ENCODE measurements at regions not wholly inside any gene's neighbourhood (a gene's known extent, or its start where the extent isn't known, plus 50 kb on each side); places are given as distances from the start of the nearest gene placed in this dataset.

DNA sequence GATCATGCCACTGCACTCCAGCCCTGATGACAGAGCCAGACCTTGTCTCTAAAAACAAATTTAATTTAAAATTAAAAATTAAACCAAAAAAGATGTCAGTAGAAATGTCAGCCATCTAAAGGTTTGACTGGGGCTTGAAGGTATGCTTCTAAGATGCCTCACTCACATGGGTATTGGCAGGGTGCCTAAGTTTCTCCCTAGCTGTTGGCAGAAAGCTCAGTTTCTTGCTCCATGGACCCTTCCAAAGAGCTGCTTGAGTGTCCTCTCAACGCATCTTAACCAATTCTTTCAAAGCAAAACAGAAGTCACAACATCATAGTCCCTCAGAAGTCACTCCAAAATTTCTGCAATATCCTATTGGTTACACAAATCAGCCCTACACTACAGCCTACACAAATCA is 231.0 kb upstream of the ADGRL2 start:
- DNase-seq: no peak

DNA sequence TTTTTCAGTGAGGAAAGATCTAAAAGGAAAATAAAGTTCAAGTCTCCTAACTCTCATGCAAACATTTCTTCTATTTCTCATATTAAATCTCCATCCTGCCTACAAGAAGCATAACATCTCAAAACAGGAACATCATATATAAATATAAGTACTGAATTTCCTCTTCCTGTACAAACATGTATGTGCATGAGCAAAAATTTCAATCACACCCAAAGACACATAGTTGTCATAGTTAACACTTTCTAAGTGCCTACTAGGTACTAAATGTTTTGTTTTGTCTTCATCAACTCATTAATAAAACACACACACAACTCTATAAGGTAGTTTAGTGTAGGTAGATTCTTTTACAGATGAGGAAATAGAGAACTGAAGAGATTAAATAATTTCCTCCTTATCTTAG is 237.1 kb upstream of the ADGRL2 start:
- DNase-seq: no peak

DNA sequence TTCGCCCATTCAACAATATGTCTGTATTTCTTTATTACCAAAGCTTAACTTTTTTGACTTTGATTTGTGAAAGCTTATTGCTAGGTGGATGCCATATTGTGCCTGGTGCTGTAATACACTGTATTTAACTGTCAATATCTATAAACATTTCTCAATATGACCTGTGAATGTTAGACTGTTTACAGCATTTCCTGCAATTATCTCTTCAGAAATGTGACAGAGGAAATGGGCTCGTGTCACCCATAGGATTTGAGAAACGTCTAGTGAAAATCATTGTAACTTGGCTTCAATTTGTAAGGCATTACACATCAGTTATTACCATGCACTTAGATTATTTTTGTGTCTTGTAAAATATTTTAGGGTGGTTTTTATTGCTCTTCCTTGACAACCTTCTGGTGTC is 237.8 kb upstream of the ADGRL2 start:
- no peak for DNase-seq

DNA sequence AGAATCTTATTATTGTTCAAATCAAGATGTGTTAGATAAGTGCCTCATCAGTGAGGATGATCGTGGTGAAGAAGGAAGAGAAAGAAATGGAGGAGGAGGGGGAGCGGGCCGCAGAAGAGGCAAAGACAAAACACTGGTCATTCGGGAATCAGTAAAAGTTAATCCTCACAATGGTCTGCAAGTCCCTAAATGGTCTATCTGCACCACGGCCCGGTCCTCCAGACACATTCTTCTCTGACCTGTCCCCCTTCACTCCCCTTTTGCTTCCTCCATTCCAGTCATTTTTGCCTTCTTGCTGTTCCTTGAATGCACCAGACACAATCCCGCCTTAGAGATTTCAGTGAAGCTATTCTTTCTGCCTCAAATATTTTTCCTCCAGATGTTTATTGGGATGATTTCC is 240.1 kb upstream of the ADGRL2 start:
- no peak for DNase-seq

DNA sequence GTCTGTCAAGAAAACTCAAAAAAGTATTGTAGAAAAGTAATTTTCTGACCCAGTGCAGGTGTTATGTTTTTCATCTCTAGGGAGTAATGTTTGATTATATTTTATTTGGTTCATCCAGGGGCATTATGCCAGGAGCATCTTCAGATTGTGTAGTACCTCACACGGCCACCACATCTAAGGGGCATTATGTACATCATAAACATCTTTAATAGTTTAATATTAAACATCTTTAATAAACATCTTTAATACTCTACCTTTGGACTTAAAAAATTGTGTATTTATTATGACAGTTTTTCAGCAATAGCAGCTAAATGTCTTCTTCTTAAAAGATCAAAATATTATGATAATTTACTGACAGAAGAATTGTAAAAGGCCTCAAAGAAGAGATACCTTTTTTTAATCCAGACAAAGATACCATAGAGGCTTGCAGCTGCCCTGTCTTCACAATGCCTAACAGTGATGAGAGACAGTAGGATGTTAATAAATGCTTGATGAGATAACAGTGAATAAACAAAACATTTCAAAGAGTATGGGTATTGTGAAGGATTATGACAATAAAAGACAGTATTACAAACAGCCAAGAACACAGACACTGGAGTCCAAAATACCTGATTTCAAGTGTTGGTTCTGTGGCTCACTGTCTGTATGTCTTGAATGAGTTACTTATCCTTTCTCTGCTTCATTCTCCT is 240.9 kb upstream of the ADGRL2 start:
- no peak for DNase-seq

DNA sequence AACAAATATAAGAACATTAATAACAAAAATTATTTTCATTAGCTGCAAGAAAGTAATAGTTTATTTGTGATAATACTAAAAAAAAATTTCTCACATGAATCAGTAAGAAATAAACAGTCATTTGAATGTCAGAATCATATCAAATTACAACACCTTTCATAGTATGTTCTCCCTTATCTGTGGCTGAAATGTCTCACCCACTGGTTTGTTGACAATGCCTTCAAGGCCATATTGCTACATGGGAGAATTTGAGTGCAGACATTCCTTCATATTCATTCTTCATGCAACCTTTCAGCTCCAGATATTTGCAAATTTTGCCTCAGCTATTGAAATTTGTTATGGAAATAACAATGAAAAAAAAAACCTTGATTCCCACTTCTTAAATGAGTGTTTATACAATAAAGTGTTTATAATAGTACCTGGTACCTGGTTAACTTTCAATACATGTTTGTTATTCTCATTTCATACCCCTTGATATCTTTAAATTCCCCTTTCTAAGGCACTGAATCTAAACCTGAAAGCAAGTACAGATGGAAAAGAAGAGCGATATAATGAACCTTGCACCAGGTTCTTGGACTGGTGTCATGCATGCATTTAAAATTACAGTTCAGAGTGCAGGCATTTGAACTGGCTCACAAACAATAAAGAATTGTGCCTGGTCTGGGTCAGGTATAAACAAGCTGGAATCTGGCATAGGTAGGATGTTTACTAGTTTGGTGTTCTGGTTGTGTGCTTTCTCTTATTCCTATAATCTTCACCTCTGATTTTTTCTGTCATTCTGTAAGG is 242.2 kb upstream of the ADGRL2 start:
- DNase-seq: no peak

DNA sequence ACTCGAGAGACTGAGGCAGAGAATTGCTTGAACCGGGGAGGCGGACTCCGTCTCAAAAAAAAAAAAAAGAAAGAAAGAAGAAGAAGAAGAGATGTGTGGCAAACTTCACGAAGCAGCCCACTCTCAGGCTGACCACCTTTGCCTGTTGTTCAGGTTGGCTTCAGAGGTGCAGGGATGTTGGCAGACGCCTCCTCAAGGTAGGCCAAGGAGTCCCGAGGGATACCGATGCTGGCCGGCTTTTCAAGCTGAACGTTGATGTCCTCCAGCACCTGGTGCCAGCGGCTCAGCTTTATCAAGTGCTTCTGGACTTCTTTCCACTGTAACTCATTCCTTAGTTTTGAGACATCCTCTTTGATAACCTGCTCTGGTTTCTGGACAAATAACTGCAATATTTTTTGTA is 243.8 kb upstream of the ADGRL2 start:
- no peak for DNase-seq

DNA sequence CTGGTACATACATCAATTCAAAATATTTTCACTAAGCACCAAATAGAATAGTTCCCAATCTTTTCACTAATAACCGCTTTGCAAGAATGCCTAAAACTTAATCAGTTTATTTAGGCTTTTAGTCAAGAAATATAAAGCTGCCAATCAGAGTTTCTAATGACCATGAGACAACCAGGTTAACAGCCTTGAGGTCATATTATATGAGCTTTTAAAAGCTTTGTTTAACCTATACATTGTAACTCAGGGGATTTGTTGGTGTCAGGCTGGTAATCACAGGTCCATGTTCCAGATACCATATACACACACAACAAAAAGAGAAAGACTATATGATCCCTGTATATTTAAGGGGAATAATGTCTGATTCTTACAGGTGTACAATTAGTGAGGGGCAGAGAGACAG is 246.2 kb upstream of the ADGRL2 start:
- DNase-seq: no peak

DNA sequence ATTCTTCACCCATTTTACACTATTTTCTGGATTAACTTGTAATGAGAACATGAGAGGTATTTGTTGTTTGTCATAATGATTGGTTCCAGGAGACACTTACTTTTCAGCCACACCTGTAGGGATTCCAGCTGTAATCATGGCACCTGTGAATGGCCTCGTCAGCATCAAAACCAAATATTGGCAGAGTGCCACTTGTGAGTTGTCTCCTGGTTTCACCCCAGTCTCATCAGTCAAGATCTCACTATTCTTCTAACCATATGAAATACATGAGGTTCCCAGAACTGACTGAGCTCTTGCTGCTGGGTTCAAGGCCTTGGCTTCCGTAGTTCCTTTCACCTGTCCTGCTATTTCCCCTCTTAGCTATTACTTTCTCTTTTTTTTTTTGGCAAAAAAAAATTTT is 246.6 kb upstream of the ADGRL2 start:
- DNase-seq: peak; percentile 83

DNA sequence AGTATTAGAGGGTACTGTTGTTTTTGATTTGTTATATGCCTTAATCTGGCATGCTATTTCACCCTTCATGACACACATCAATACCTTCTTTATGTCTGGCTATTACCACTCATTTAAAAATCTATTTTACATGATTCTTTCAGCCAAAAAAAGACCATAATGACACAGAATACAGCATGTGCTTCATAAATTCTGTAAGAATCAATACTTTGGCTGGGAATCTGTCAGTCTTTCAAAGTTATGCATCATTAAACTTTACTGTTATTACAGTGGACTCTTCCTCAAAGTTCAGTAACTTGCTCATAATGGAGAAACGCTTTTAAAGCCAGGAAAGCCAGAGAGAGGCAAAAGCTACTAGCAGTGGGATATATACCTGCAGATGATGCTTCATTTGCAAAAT is 247.2 kb upstream of the ADGRL2 start:
- DNase-seq: no peak

DNA sequence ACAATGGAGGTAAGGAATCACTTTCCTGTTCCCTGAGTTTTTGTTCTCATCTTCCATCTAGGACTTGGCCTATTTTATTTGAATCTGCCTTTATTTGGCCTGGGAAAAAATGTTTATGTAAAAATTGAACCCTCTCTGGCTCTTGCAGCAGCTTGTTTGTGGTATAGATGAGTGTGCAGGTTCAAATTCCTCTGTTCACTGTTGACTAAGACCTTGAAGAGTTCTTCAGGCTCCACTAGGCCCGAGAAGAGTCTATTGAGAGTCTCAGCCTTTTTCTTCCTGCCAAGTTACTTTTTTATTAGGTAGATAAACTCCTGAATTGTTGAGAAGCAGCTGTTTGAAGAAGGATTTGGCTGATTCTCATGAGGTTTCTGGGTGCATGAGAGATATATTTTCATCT is 248.8 kb upstream of the ADGRL2 start:
- DNase-seq: no peak

DNA sequence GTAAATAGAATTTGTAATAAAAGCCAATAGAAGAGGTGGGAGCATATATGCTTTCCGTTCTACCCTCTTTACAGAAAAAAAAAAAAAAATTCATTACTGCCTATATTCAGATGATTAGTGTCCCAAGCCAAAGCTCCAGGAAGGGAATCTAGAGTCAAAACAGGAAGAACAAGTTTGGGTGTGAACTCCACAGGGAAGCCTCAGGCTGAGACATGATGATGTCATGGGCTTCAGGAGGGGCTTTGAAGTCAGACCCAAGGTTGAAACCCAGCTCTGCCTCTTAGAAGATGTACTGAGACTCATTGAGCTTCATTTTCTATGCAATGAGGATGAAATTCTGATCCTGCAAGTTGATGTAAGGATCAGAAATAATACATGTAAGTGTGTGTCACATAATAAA is 250.0 kb upstream of the ADGRL2 start:
- DNase-seq: no peak

DNA sequence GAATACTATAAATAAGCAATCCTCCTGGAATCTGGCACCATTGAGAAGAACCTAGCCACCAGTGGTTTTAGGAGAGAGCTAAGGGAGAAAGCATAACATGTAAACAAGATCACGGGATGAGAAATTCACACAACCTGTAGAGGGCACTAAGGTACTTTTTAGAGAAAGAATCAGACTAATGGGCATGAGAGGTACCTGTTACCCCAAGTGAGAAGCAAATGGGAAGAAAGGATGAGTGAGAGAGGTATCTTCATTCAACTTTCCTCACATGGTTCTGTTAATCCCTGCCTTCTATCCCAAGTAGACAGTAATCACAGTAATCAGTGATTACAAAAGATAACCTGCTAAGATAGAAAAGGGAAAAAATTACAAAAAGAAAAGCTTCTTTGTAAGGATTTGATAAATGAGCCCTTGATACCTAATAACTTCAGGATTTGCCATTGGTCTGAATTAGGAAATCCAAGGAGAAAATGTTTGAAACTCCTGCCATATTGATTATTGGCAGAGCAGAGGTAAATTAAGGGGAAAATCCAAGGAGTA is 251.1 kb upstream of the ADGRL2 start:
- DNase-seq: peak; percentile 61

DNA sequence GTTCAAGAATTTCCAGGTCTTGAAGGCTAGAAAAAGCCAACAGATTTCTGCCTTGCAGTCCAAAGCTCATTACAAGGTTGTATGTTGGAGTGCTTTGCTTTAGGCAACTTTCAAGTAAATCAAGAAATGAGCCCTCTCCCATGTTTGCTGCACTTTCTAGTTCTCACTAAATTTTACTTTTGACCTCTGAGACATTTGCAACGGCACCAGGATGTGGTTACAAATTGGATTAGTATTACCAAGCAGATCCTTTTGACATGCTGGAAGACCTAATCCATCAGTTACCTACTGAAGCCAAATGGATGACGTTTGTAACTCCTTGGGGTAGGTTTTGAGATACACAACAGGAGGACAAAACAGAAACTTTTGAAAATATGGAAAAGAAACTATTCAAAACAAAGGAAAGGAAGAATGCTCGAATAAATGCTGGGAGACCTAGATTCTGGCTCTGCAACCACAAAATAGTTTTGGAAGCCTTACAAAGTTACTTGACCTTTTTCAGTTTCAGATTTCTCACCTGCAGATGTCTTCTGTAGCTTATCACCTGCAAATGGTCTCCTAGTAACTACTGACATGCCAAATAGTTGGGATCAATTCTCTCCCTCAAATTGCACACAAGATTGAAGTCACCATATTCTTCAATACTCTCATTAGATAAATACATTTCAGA is 251.7 kb upstream of the ADGRL2 start:
- no peak for DNase-seq

DNA sequence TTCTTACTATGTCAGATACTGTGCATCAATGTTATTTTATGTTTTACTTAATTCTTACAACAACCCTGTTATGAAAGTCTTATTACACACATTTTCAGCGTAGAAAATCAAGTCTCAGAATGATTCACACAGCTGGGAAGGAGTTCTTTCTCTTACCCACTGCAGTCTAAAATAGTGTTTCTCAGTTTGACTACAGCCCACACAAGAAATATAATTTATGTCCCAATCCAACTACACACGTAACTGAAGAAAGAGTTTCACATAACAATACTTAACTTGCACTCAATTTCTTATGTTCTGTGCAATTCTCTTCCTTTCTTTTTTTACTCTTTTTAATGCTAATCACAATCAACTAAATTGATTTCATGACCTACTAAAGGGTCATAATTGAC is 252.8 kb upstream of the ADGRL2 start:
- DNase-seq: no peak

DNA sequence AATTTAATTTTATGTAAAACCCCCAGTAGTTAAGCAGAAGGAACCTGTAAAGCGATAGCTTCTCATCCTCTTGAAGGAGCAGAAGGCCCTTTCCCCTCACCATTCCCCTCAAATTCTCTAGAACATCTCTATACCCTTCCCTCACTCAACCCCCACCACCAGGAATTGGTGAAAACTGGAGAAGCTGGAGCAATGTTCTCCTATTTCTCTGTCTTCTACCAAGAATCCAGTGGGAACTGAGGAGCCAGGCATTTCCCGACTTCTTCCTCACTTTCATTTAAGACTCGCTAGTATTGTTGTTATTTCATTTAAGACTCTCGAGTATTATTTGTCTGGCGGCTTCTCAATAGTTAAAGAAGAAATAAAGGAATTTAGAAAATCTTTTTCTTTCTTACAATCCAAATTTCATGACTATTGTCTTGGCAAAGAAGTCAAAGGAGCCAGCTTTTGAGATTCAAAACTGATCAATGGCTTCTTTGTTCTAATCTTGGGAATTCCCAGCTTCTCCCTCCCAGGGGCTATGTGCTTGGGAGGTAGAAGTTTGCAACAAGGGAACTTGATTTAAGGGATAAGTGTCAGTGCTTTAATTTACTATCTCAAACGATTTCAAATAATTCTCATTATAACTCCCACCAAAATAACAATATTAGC is 253.3 kb upstream of the ADGRL2 start:
- no peak for DNase-seq

DNA sequence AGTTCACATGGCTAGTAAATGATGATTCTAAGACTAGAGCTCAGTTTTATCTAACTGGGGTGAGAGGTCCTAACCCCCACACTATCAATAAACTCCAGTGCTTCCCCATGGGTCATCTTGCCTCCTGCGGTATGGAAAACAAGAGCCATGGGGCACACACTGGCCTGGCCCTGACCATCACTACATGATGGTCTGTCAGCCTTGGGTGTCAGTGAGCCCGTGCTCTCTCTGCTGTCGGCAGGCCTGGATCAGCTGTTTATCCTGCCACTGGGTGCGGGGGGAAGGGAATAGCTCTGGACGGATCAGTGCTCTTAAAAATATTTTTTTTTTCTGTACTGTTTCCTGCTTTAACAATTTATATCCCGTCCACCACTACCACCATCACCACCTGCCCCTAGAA is 255.0 kb upstream of the ADGRL2 start:
- DNase-seq: no peak

DNA sequence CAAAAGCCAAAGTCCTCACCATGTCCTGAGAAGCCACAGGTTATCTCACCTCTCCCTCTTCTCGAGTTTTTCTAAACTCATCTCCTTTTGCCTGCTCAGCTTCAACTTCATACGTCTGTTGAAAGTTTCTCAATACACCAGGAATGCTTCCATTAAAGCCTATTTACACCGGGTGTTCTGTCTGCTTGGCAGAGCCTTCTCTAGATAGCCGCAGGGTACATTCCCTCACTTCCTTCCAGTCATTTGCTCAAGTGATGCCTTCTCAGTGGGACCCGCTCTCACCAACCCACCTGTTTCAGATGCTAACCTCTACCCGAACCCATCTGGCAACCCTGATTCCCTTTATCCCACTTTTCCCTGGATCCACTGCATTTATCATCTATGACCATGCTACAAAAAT is 257.0 kb upstream of the ADGRL2 start:
- DNase-seq: no peak

DNA sequence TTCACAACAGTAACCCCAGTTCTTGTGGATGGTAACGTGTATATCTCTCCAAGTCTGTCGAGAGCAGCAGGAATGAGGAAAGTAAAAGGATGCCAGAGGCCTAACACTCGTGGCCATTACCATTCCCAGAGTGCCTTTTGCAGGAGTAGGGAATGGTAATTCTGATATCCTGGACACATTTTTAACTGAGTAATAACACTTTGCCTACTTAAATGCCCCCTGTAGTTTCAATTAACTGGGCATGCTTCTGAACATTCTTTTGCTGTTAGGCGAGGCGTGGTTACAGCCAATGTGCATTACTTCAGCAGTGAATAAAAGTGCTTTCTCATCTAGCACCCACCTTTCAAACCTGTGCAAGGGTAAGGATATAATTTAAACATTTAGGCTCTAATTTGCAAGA is 258.5 kb upstream of the ADGRL2 start:
- no peak for DNase-seq

DNA sequence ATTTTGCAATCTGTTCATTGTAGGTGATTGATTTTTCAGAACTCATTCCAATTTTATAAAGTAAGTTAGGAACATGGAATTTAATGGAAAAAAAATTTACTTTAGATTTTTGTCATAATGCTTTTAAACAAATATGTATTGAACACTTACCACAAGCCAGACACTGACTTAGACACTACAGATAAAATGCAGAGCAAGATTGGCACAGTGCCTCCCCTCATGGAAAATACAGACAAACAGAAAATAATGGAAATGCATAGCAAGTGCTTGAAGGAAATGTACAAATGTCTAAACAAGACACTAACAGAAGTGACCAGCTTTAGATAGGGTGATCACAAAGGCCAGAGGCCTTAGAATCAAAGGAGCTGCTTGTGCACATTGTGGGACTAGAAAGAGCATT is 260.5 kb upstream of the ADGRL2 start:
- DNase-seq: no peak

DNA sequence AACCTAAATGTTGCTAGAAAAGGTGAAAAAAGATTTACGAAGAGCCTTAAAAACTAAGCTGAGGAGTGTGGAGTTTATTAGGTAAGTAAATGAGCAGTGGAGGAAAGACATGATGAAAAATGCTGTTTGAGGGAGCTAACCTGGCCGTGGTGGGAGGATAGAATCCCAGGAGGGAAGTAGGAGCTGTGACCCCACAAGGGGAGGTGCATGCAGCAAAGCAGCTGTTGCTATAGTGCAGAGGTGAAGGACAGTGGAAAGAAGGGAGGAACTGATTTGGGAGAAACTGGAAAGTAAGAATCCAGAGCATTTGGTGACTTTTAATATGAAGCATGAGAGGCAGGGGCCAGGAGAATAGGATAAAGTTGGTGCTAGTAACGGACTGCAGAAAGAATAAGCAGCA is 271.7 kb upstream of the ADGRL2 start:
- no peak for DNase-seq

DNA sequence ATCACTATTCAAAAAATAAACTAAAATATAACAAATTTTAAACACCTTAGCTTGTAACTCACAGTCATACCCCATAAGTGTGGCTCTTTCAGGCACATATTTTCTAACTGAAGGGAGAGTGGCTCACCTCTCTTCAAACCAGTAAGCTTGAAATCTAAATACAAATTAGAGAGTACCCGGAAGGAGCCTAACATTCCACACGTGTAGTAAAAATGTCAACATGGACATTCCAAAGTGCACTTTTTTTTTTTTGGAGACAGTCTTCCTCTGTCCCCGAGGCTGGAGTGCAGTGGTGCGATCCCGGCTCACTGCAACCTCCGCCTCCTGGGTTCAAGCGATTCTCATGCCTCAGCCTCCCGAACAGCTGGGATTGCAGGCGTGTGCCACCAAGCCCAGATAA is 275.6 kb upstream of the ADGRL2 start:
- DNase-seq: no peak

DNA sequence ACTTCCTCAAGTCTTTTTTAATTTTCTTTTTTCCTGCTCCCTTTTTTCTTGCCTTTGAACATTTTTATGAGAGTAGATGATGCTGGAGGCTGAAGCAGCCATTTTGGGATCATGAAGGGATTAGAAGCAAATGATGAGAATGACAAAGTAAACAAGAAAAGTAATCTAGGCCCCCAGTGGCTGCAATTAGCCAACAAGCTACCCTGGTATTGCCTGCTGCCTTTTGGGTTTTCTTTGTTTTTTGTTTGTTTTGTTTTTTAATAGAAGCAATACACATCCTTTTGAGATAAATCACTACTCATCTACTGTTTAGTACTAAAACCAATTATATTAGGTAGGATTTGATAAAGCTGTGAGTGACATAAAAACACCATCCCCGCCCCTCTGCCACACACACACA is 280.7 kb upstream of the ADGRL2 start:
- DNase-seq: no peak

DNA sequence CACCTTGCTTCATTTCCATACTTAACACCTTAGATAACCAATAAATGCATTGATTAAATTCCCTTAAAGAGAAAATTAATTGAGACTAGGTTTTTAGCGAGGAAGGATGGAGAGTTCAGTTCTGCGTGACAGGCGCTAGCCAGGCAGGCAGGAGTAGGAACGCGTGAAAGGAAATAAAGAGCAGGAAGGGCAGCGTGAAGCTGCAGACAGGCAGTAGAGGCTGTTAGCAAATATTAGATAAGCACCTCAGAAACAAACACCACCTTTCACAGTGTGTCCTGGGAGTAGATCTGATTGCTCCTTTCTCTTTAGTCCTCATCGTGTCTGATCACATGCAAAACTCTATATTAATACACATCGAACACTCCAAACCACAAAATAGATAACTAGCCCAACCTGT is 282.7 kb upstream of the ADGRL2 start:
- DNase-seq: no peak

Measured in NCI-H1105 treated with DMSO at 0.1 percent for 48 hours (cell line).